Colon (tissue), 2 donors: ENCODE measurements at regions not wholly inside any gene's neighbourhood (a gene's known extent, or its start where the extent isn't known, plus 50 kb on each side); places are given as distances from the start of the nearest gene placed in this dataset.

Experiments used
- FAIRE-seq: peaks from 2 replicates; lab custom pipeline; 2012; peaks lifted over from hg19 to GRCh38; lab: Jason Lieb, UNC
- donor health status: control.
- donor health status: control.

- FAIRE-seq: no peak
Measured at GRCh38 chr9:78493166-78493742, 196.3 kb downstream of the PSAT1 start.

- no peak for FAIRE-seq
Measured at GRCh38 chr9:78502566-78502965, 205.6 kb downstream of the PSAT1 start.

- no peak for FAIRE-seq
Measured at GRCh38 chr9:78505546-78505945, 208.6 kb downstream of the PSAT1 start.

GRCh38 chr9:78507037-78507436 is 210.1 kb downstream of the PSAT1 start:
- FAIRE-seq: no peak

- no peak for FAIRE-seq
Measured at GRCh38 chr9:78510035-78510434, 213.1 kb downstream of the PSAT1 start.

- no peak for FAIRE-seq
Measured at GRCh38 chr9:78515108-78515507, 218.2 kb downstream of the PSAT1 start.

GRCh38 chr9:78519786-78520185 is 222.9 kb downstream of the PSAT1 start:
- FAIRE-seq: no peak

- no peak for FAIRE-seq
Measured at GRCh38 chr9:78521680-78522079, 224.8 kb downstream of the PSAT1 start.

GRCh38 chr9:78525986-78526560 is 229.1 kb downstream of the PSAT1 start:
- FAIRE-seq: no peak

- no peak for FAIRE-seq
Measured at GRCh38 chr9:78533500-78533899, 236.6 kb downstream of the PSAT1 start.

- no peak for FAIRE-seq
Measured at GRCh38 chr9:78539188-78539587, 242.3 kb downstream of the PSAT1 start.

- no peak for FAIRE-seq
Measured at GRCh38 chr9:78539904-78540303, 243.0 kb downstream of the PSAT1 start.

- FAIRE-seq: no peak
Measured at GRCh38 chr9:78541868-78542443, 245.0 kb downstream of the PSAT1 start.

GRCh38 chr9:78542491-78543181 is 245.7 kb downstream of the PSAT1 start:
- no peak for FAIRE-seq

- no peak for FAIRE-seq
Measured at GRCh38 chr9:78543353-78543752, 246.4 kb downstream of the PSAT1 start.

GRCh38 chr9:78544230-78544629 is 247.3 kb downstream of the PSAT1 start:
- no peak for FAIRE-seq

- no peak for FAIRE-seq
Measured at GRCh38 chr9:78547831-78548230, 250.9 kb downstream of the PSAT1 start.

GRCh38 chr9:78548670-78549069 is 251.7 kb downstream of the PSAT1 start:
- FAIRE-seq: no peak

- no peak for FAIRE-seq
Measured at GRCh38 chr9:78549711-78550110, 252.8 kb downstream of the PSAT1 start.

GRCh38 chr9:78552802-78553201 is 255.9 kb downstream of the PSAT1 start:
- FAIRE-seq: no peak

- no peak for FAIRE-seq
Measured at GRCh38 chr9:78557540-78557939, 260.6 kb downstream of the PSAT1 start.

GRCh38 chr9:78559449-78559885 is 262.5 kb downstream of the PSAT1 start:
- FAIRE-seq: no peak

GRCh38 chr9:78562021-78562420 is 265.1 kb downstream of the PSAT1 start:
- no peak for FAIRE-seq
